NCI-H510A treated with DMSO at 0.1 percent for 48 hours (cell line): ENCODE measurements at regions not wholly inside any gene's neighbourhood (a gene's known extent, or its start where the extent isn't known, plus 50 kb on each side); places are given as distances from the start of the nearest gene placed in this dataset.

Experiments used
- DNase-seq: peaks from one replicate; lab custom pipeline; 2025; lab: John Stamatoyannopoulos, UW

DNA sequence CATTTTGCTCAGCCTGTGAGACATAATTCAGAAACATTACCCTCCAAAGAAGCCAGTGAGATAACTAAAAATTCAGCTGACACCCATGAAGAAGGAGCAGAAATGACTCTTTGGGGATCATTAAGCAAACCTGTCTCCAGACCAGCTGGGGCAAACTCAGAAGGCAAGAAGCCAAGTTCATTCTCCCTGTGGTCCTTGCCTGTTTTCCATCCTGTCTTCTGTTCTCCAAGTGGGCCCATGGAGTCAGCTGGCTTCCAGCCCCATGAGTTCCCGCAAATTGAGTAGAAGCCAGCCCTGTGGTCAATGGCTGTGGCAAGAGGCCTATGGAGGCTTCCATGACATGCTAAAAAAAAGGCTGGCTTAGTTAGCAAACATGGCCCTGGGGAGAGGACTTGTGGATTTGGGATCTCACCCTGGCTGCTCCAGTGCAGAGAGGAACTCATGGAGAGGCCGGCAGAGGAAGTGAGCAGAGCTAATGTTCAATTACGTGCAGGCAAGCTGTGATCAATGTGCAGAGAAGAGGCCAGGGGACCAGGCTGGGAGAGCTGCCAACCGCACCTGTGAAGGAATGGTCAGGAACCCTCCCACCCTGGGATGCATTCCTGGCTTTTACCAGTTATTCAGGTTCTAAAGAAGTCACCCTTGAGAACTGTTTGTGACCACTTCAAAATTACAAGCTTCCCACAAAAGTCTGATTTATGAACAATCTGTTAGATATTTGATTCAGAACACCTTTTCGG, 229.1 kb downstream of the TSHZ3 start:
- no peak for DNase-seq

DNA sequence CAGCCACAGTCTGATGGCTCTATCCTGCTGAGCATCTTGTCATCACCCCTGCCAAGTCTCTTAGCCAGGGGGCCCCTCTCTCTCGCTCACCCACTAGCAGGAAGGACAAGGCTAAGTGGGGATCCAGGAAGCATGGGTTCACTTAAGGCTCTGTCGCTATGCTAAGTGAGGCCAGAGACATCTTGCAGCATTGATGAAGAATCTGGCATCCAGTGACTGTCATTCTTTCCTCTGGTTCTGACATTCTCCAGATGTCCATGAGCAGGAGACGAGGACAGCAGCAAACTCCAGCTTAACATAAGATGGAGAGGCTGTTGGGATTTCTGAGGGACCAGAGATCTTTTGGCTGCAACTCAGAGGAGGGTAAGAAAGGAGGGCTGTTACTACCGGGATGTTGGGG, 230.2 kb downstream of the TSHZ3 start:
- DNase-seq = no peak

DNA sequence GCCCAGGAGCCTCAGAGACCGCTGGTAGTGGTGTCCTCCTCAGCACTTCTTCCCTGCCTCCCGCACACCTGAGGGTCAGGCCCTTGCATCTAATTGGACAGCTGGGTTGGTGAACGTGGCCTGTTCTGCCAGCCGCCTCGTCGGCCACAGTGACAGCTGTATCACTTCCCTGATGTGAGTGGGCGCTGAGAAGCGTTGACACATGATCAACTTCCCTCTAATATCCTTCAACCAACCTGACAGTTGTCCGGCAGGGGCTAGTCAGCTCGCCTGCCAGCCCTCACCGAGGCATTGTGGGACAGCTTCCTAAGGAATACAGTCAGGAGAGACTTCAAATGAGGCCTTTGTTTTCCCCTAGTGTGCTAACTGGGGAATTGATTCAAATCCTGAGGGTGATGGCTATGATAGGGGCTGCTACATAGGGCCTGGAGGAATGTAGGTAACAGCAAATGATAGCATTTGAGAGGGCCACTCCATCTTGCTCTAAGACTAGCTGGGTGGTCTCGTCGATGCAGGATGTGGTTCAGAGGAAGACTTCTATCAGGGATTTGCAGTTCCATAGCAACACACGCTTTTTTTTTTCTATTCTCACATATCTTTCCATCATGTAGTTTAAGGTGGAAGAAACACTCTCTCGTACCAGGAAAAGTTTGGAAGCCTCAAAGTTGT, 230.8 kb downstream of the TSHZ3 start:
- no peak for DNase-seq

DNA sequence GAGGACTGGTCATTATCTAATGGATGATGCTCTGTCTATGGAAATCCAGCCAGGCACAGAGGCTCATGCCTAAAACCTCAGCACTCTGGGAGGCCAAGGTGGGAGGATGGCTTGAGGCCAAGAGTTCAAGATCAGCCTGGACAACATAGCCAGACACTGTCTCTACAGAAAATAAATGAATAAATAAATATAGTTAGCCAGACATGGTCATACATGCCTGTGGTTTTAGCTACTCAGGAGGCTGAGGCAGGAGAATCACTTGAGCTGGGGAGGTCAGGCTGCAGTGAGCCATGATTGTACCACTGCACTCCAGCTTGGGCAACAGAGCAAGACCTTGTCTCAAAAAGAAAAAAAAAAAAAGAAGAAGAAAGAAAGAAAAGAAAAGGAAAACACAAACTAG, 234.7 kb downstream of the TSHZ3 start:
- DNase-seq = no peak

DNA sequence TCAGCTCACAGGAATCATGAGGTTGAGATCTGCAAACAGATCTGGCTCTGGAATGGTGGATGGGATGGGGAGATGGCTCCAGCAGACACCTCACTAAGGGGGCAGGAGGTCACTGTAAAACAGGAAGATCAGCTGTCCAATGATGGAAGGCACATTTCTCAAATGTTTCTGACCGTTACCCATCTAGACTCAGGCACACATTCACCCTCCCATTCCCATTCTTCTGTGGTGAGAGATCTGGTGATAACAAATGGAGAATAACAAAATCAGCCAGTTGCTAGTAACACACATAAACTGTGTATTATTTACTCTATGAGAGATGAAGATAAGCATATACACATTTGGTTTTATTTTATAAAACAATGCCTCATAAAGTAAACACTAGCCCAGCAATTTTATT, 235.9 kb downstream of the TSHZ3 start:
- DNase-seq = no peak

DNA sequence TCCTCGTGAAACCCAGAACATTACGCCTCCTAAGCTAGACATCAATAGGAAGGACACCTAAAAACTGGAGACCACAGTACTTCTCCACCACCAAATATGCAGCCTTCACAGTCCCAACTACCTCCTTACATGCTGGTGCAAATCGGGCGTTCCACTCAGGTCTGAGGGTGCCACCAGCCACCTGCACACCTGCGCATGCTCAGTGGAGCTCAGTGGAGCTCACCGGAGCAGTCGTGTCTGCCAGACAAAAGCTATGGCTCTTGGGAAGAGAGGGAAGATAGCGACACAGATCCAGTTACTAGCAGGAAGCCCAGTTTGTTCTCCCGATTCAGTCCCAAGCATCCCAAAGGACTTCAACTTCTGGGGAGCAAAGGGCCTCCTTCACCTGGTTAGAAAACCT, 237.1 kb downstream of the TSHZ3 start:
- no peak for DNase-seq

DNA sequence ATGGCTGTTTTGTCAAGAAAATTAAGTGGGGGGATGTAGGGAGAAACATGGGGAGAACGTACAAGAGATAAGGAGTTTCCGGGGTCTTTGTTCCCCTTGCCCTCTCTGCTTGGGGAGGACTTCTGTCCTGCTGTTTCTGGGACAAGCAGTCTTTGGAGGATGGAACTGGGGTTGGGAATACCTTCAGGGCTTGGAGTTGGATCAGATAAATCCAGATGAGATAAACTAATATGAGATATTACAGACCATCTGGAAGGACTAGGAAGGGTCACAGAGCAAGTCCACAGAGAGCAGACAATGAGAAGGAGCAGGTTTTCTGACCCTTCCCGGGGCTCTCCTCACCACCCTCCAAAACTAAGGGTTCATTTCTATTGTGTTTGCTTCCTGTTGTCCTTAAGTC, 237.5 kb downstream of the TSHZ3 start:
- no peak for DNase-seq

DNA sequence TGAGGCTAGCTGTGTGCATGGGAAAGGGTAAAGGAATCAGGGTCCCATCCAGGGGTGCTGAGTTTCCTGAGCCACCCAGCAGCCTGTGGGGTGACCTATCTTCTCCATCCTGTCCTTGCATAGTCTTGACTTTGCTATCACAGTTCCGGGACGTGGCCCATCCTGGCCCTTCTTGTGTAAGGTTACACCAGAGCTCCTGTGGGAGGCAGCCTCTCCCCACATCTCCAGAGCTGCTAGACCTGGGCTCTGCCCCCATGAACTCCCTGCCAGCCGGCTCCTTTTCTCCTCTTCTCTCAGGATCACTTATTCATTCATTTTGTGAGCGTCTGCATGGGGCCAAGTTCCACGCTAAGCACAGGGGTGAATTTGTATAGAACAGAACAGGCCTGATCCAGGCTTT, 238.9 kb downstream of the TSHZ3 start:
- no peak for DNase-seq

DNA sequence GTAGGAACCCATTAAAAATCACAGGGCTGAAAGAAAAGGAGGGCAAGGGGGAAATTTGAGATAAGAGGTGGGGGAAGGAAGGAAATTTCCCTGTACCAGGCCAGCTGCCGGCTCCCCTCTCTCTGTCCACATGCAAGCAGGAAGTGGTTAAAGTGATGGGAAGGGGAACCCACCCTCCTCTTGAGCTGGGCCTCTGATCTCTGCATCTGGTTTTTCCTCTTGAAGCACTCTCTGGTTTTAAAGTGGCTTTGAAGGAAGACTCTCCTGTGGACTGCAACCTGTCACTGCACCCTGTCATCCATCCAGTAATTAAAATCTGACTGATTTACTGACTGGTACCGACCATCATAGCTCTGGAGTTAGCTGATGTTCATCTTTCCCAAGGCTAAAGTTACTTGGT, 239.6 kb downstream of the TSHZ3 start:
- no peak for DNase-seq

DNA sequence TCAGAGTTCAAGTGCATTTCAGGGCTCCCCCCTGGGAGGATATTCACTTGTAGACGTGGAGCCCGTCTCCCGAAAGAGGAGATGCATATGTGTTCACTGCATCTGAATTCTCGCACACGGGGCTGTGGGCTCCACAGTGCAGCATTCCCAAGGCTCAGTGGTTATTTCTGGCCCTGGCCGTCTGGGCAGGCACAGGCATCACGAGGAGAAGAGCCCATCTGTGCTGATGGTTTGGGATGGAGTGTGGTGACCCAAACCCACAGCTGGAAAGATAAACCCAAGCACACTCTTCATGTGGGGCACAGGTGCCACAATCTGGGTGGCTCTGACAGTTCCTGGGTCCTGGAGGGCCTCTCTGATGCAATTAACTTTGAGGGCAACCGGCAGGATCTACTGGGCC, 242.1 kb downstream of the TSHZ3 start:
- DNase-seq = no peak

DNA sequence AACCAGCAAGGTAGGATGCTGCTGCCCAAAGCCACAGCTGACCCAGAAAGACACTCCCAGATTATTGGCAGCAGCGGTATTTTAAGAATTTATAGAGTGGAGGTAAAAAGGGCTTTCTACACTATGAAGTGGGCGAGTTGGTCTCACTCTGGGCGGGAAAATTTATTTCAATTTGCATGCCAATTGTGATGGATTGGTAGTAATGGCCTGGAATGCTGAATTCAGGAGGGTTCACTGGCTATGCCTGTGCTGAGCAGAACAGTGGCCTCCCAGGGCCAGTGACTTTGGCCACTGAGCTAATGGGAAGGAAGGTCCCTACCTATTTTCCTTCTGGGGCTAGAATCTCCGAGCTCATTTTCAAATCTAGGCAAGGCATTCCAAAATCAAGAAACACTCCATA, 243.5 kb downstream of the TSHZ3 start:
- DNase-seq = no peak

DNA sequence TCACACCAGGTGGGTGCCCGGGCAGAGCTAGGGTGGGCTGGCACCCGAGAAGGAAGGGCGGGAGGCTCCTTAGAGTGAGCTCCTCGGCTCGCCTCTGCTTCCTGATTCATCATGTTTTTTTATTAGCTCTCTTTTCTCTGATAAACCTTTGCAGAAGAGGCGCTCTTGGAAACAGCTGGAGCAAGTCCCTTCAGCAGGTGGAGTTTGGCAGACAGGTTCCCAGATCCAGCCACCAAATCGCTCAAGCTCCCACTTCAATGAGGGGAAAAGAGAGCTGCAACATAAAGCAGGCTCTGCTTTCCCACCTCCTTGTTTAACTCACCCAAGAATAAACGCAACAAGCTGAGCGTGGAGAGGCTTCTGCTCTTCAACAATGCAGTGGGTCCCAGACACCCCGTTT, 244.8 kb downstream of the TSHZ3 start:
- DNase-seq = no peak

DNA sequence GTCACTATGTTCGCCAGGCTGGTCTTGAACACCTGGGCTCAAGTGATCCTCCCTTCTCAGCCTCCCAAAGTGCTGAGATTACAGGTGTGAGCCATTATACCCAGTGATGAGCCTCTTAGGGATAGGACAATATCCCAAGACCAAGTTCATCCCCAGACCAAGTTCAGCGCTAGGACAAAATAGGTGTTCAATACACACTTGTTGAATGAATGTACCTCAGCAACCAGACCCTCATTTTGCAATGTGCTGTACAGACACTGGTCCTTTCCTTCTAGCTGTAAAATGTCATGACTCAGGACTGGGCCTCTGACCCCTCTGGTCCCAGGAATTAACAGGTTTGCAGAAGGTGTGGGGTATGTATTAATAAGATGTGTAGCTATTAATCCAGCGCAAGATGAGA, 246.0 kb downstream of the TSHZ3 start:
- DNase-seq = no peak

DNA sequence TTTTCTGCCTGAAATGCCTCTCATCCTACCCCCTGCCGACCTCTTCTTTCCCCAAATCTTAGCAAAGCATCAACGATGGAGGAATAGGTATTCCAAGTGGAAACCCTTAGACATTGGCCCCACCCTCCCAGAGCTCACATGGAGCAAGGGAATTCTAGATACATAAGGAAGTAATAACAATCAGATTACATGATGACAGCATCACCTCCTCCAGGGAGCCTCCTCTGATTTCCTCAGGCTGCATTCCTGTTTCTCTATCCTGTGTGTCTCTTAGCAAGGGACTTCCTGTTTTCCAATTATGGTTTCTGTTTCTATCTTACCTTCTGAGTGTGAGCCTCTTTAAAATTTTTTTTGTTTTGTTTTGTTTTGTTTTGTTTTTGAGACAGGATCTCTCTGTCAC, 246.6 kb downstream of the TSHZ3 start:
- DNase-seq = no peak

DNA sequence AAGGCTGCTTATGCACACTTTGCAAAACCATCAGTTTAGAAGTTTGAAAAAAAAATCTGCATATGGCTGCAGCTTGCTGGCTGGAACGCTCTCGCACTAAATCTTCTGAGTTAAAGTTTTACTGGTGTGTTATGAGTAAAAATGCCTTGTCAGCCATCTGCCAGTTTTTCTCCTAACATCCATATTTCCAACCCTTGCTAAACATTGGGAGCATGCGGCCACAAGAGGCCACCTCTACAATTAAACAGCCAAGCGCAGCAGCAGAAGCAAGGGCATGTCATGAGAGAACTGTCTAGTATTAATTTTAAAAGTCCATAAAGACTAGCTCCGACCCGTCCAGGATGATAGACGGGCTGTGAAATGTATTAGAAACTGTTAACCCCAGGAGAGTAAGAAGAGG, 248.3 kb downstream of the TSHZ3 start:
- DNase-seq = no peak

DNA sequence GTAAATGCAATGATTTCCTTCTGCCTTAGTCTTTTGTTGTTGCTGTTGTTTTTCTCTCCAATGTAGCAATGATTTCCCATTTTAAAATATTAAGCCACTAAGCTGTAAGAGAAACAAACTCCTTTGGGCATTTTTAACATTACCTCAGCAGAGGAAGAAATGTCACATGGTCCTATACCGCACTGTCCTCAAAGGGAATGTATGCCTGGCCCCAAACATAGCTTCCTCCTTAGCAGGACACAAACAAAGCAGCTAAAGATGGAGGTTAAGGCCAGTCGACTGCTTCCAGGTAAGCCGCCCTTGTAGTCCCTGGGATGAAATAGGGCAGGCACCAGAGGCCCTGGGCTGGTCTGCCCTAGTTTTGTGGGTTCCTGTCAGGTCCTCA, 249.0 kb downstream of the TSHZ3 start:
- DNase-seq = no peak

DNA sequence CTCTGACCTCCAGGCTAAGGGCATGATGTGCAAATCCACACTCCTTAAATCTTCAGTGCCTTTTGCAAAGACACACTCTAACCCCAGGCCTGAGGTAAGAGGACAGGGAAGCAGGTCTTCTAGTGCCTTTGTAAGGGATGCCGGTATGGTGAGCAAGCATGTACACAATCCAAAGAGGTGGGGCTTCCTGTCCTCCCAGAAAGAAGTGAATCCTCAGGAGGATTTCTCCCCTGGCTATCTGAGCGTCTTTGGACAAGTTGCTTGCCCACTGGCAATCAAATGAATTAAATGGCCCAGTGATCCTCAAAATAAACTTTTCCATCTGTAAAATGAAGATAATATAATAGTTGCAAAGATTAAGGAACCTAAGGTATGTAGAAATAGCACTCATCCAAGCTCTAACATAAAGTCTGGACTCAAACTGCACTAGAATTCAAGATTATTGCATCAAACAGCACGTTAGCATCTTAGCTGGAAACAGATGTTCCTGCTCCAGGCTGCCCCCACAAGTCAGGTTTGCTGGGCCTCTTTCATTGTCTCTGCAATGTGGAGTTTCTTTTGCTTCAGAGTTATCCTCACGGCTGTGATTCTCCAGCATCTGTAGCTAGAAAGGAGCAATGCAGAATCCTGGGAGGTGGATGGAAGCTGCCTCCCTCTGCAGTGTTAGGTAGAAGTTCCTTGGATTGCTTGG, 249.6 kb downstream of the TSHZ3 start:
- DNase-seq = no peak

DNA sequence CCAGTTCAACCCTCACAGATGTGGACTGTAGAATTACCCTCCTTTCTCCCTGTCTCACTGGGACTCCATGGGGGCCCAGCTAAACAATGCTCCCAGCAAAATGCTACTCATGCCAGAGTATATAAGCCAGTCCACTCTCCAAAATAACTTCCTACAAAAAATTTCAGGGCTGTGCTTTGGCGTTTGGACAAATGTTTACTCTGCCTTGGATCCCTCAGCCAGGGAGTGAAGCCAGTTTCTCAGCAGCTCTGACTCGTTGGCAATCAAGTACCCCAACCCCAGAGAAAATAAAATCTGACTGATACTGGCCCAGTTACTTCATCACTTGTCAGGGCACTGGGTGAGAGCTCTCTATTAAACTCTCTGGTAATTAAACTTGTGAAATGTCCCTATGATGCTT, 250.4 kb downstream of the TSHZ3 start:
- no peak for DNase-seq

DNA sequence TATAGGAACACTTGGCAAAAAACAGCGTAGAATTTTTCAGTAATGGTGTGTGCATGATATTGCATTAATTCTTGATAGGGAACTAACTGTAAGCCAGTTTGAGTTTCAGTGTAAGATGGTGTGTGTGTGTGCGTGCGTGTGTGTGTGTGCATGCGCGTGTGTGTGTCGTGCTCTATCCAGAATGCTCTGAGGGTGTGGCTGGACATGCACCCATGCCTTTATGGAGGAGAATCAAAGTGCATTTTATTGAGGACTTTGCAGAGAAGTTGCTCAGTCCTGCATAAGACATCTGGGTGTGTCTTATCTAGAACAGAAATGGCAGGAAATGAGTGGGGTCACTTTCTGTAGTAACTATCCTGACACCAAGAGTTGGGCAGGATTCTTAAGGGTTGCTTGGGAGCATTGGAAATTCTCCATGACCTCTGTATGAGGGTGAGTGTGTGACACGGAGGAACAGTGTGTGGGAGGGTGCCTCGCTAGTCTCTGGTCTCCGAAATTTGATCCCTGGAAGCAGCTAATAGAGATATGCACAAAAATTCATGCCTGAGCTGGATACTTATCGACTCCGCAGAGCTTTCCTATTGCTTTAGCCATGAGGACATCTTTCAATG, 252.2 kb downstream of the TSHZ3 start:
- DNase-seq = no peak

DNA sequence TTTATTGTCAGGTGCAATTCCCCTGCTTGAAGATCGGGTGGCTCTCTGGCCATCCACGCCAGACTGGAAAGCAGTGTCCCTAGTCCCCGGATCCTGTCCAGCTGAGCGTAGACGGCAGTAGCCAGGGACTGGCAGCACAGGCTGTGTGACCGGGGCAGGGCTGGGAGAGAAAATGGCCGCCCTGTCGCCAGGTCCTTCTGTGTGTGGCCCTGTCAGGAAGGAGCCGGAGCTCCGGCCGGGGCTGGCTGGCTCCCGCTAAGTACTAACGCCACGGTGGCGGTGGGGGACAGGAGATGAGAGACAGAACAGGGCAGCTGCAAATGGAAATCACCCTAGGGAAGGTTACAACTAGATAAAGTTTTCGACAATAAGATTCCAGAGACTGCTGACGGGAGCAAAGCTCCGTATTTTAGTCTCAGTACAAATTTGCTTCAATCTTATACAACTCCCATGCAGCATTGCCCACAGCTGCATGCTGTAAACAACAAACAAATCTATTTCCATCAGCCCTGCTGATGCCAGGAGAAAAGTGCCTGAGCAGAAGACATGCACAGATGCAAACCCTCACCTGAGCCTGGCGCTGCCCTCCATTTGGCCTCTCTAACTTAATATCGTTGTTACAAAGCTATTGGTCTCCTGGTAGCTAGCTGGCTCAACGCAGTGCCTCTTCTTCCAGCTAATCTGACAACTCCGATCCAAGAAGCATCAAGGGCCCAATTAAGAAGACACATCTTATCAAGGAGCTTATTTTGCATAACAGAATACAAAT, 253.0 kb downstream of the TSHZ3 start:
- DNase-seq = no peak

DNA sequence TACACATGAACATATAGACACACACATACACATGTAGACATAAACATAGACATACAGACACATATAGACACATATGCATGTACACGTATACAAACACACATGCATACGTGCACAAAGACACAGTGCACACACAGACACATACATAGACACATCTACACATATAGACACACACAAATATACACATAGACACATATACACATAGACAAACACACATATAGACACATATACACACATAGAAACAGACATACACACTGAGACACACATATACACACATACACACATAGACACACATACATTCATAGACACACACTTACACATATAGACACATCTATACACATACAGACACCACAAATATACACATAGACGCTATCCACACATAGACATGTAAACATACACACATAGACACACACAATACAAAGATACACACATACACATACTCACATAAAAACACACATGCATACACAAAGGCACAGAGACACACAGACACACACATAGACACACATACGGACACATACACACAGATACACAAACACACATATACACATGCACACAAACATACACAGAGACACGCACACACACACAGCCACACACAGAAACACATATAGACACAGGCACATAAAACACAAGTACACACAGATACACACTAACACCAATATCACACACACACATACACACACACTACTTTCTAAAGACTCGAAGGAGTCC, 254.0 kb downstream of the TSHZ3 start:
- no peak for DNase-seq

DNA sequence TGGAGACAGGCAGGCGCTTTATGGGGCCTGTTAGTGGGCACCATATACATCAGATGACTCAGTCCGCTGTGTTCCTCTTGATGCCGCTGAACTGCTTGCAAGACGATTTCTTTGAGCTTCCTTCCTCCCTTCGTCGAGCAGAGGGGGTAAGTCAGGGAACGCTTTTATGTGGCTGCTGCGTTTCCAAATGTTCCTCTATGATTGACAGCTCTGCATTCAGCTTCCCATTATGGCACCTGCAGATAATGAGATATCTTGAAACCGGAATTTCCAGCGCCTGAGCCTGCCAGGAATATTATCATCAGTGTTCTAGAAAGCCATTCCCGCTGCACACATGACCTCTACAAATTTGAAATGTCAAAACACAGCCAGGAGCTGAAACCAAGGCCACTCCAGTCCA, 257.0 kb downstream of the TSHZ3 start:
- no peak for DNase-seq
